ENCODE measurements at regions not wholly inside any gene's neighbourhood (a gene's known extent, or its start where the extent isn't known, plus 50 kb on each side); places are given as distances from the start of the nearest gene placed in this dataset.

GRCh38 chr18:10296491-10296890 lies 157.9 kb upstream of the APCDD1 start:
- TF ChIP-seq POLR2A (IDR thresholded peaks at IDR 0.05) (no peak), POLR2AphosphoS5 (IDR thresholded peaks at IDR 0.05; ENCODE audit: insufficient read depth in 1 of 2, low read depth in 1 of 2) (no peak)
